IMR-90 (cell line): ENCODE measurements at regions not wholly inside any gene's neighbourhood (a gene's known extent, or its start where the extent isn't known, plus 50 kb on each side); places are given as distances from the start of the nearest gene placed in this dataset.

Experiments used
- ATAC-seq: fragments of 200-7000 bp; cut with Tn5 transposase; 2 replicates; pipeline ENCODE4 v1.9.1; 2020; ENCODE audit warnings: low read depth, mild to moderate bottlenecking, moderate library complexity
- BruUV-seq: library from RNA; stranded (reverse); fragments of 400-500 nt; replicated peaks from 2 replicates; lab custom pipeline; 2021; lab: Mats Ljungman, UMichigan
- CTCF ChIA-PET: fragments of 300-600 bp; formaldehyde crosslinking; extraction: SDS; loops from one replicate; lab custom pipeline; 2021; ENCODE audit warnings: antibody characterized with exemption; lab: Yijun Ruan, JAX
- POLR2A ChIA-PET: fragments of 300-600 bp; sonication (Branson Sonifier 250); formaldehyde crosslinking; loops from one replicate; lab custom pipeline; 2022; ENCODE audit warnings: antibody characterized with exemption; ENCODE audit not compliant: unreplicated experiment; lab: Charles Lee
- DNase-seq: peaks from one replicate; pipeline ENCODE4 v3.0.0; 2013
- H2AFZ ChIP-seq: replicated peaks from 2 replicates; pipeline ENCODE3; 2013; ENCODE audit warnings: low read length, mild to moderate bottlenecking; ENCODE audit not compliant: poor library complexity
- H2AK5ac ChIP-seq: 2 replicates; pipeline ENCODE4 v1.6.1; 2013; ENCODE audit warnings: low read depth, low read length, inconsistent platforms
- H2AK9ac ChIP-seq: replicated peaks from 2 replicates; pipeline ENCODE3; 2013; ENCODE audit warnings: mild to moderate bottlenecking, low read depth, low read length, moderate library complexity; ENCODE audit not compliant: poor library complexity
- H2BK120ac ChIP-seq: 2 replicates; pipeline ENCODE4 v1.6.1; 2013; ENCODE audit warnings: low read depth, low read length, inconsistent platforms
- H2BK15ac ChIP-seq: 3 replicates; pipeline ENCODE4 v1.6.1; 2013; ENCODE audit warnings: low read depth, low read length, inconsistent platforms
- H2BK20ac ChIP-seq: 2 replicates; pipeline ENCODE4 v1.6.1; 2013; ENCODE audit warnings: low read depth, mild to moderate bottlenecking, inconsistent platforms, low read length, moderate library complexity
- H2BK5ac ChIP-seq: 2 replicates; pipeline ENCODE4 v1.6.1; 2013; ENCODE audit warnings: mild to moderate bottlenecking, low read depth, low read length, inconsistent platforms; ENCODE audit not compliant: poor library complexity, severe bottlenecking
- H3K14ac ChIP-seq: replicated peaks from 2 replicates; pipeline ENCODE4 v1.6.1; 2013; ENCODE audit warnings: low read depth, low read length, inconsistent platforms
- H3K18ac ChIP-seq: 2 replicates; pipeline ENCODE4 v1.6.1; 2013; ENCODE audit warnings: low read depth, low read length, control low read depth
- H3K23ac ChIP-seq: 2 replicates; pipeline ENCODE4 v1.6.1; 2013; ENCODE audit warnings: low read depth, low read length, inconsistent platforms
- H3K27ac ChIP-seq: 2 replicates; pipeline ENCODE4 v1.5.1; 2013; ENCODE audit warnings: mild to moderate bottlenecking, control low read depth, low read length; ENCODE audit not compliant: insufficient read depth
- H3K27me3 ChIP-seq: 2 replicates; pipeline ENCODE4 v1.6.1; 2013; ENCODE audit warnings: low read length; ENCODE audit not compliant: control insufficient read depth, insufficient read depth
- H3K36me3 ChIP-seq: 2 replicates; pipeline ENCODE4 v1.6.1; 2013; ENCODE audit warnings: low read length, mixed read lengths; ENCODE audit not compliant: control insufficient read depth, insufficient read depth
- H3K4ac ChIP-seq: 2 replicates; pipeline ENCODE4 v1.6.1; 2013; ENCODE audit warnings: low read depth, low read length, inconsistent platforms
- H3K4me1 ChIP-seq: 2 replicates; pipeline ENCODE4 v1.6.1; 2013; ENCODE audit warnings: low read length, mixed read lengths; ENCODE audit not compliant: control insufficient read depth, insufficient read depth
- H3K4me2 ChIP-seq: 2 replicates; pipeline ENCODE4 v1.6.1; 2013; ENCODE audit warnings: low read depth, mild to moderate bottlenecking, control low read depth, low read length, moderate library complexity
- H3K4me3 ChIP-seq: 2 replicates; pipeline ENCODE4 v1.5.1; 2013; ENCODE audit warnings: low read depth, mild to moderate bottlenecking, control low read depth, low read length, moderate library complexity; ENCODE audit not compliant: insufficient read depth
- H3K56ac ChIP-seq: 2 replicates; pipeline ENCODE4 v1.6.1; 2013; ENCODE audit warnings: low read length, inconsistent platforms; ENCODE audit not compliant: insufficient read depth; ENCODE audit errors: extremely low read depth
- H3K79me1 ChIP-seq, 2 experiments: 2 replicates each; pipeline ENCODE4 v1.6.1; 2013; ENCODE audit warnings: low read length in 2 of 2, inconsistent platforms in 1 of 2, low read depth in 1 of 2
- H3K9ac ChIP-seq: 2 replicates; pipeline ENCODE4 v1.6.1; 2013; ENCODE audit warnings: low read depth, low read length, control low read depth
- H3K9me1 ChIP-seq: 2 replicates; pipeline ENCODE4 v1.6.1; 2013; ENCODE audit warnings: low read length, inconsistent platforms; ENCODE audit not compliant: insufficient read depth
- H3K9me3 ChIP-seq: 2 replicates; pipeline ENCODE4 v1.6.1; 2013; ENCODE audit warnings: low read length; ENCODE audit not compliant: control insufficient read depth, insufficient read depth
- H4K20me1 ChIP-seq: 2 replicates; pipeline ENCODE4 v1.6.1; 2013; ENCODE audit warnings: low read length, inconsistent platforms; ENCODE audit not compliant: insufficient read depth
- H4K5ac ChIP-seq: 2 replicates; pipeline ENCODE4 v1.6.1; 2013; ENCODE audit warnings: mild to moderate bottlenecking, low read depth, low read length, control low read depth
- H4K8ac ChIP-seq, 2 experiments: 2 replicates each; pipeline ENCODE4 v1.6.1; 2013; ENCODE audit warnings: low read depth in 2 of 2, low read length in 2 of 2, control low read depth in 1 of 2, inconsistent platforms in 1 of 2
- H4K91ac ChIP-seq: 2 replicates; pipeline ENCODE4 v1.6.1; 2013; ENCODE audit warnings: low read depth, low read length, inconsistent platforms; ENCODE audit not compliant: insufficient read depth
- BHLHE40 ChIP-seq: fragments of 150-350 bp; IDR thresholded peaks from 2 replicates; pipeline ENCODE4 v1.6.1; 2016; ENCODE audit warnings: mild to moderate bottlenecking, low read depth, low read length
- ELK1 ChIP-seq: fragments of 150-350 bp; IDR thresholded peaks from 2 replicates; pipeline ENCODE4 v1.6.1; 2016; ENCODE audit warnings: low read depth, mild to moderate bottlenecking, low read length, moderate library complexity, borderline replicate concordance
- FOS ChIP-seq: fragments of 150-350 bp; IDR thresholded peaks from 2 replicates; pipeline ENCODE4 v1.6.1; 2016; ENCODE audit warnings: low read depth, low read length
- MAFK ChIP-seq: IDR thresholded peaks from 2 replicates; pipeline ENCODE4 v1.6.1; 2012; ENCODE audit warnings: low read depth, low read length, improper control_type of control experiment
- MAZ ChIP-seq: IDR thresholded peaks from 2 replicates; pipeline ENCODE4 v1.6.1; 2012; ENCODE audit warnings: low read depth, mild to moderate bottlenecking, low read length, improper control_type of control experiment, moderate library complexity, borderline replicate concordance
- NFE2L2 ChIP-seq: fragments of 150-350 bp; IDR thresholded peaks from 2 replicates; pipeline ENCODE4 v1.6.1; 2016; ENCODE audit warnings: low read depth, mild to moderate bottlenecking, low read length
- RCOR1 ChIP-seq: IDR thresholded peaks from 2 replicates; pipeline ENCODE4 v1.6.1; 2012; ENCODE audit warnings: mild to moderate bottlenecking, low read length, improper control_type of control experiment; ENCODE audit not compliant: insufficient replicate concordance
- RFX5 ChIP-seq: IDR thresholded peaks from 2 replicates; pipeline ENCODE4 v1.8.0; 2012; ENCODE audit warnings: low read depth, mild to moderate bottlenecking, low read length, moderate library complexity
- SMC3 ChIP-seq: fragments of 150-350 bp; IDR thresholded peaks from 2 replicates; pipeline ENCODE4 v1.6.1; 2016; ENCODE audit warnings: low read depth, mild to moderate bottlenecking, antibody characterized with exemption, low read length, moderate library complexity
- USF2 ChIP-seq: fragments of 150-350 bp; IDR thresholded peaks from 2 replicates; pipeline ENCODE4 v1.6.1; 2017; ENCODE audit warnings: mild to moderate bottlenecking, antibody characterized with exemption, low read length, low read depth
- WGBS, 2 experiments: methylation state at CpG; one replicate each; pipeline versions ENCODE4 v1.1.5 to v1.1.7; 2013; ENCODE audit warnings: missing lambda C conversion rate in 2 of 2; ENCODE audit not compliant: insufficient read length in 1 of 2; ENCODE audit errors: extremely low coverage in 2 of 2; 5-methylcytosine and 5-hydroxymethylcytosine counted together
- dilution Hi-C: fragments of 300-500 bp; cut with HindIII; formaldehyde crosslinking; loops from one replicate; pipeline ENCODE4 v1.14.3; 2018; ENCODE audit warnings: low sequenced_read_pairs; ENCODE audit not compliant: unreplicated experiment
- in situ Hi-C: fragments of 300-500 bp; cut with MboI; formaldehyde crosslinking; loops from 3 replicates; pipeline ENCODE4 v1.14.3; 2019; ENCODE audit warnings: low sequenced_read_pairs, inconsistent platforms, mixed read lengths
- intact Hi-C: fragments of 100-400 bp; cut with micrococcal nuclease; formaldehyde crosslinking; loops from 2 replicates; pipeline ENCODE4 v1.10.0; 2022
- TF ChIP-seq, protein P1 (sequence below): conservative IDR thresholded peaks from 2 replicates; pipeline ENCODE4 v1.5.1; 2012; ENCODE audit warnings: mild to moderate bottlenecking, low read depth, low read length, improper control_type of control experiment

- TF ChIP-seq USF2, result no peak
- no peak for TF ChIP-seq MAZ
- TF ChIP-seq MAFK, result no peak
These were observed 166.5 kb upstream of the PPP1R2C start (continued) for GRCh38 chrX:42944381-42944998.

DNA sequence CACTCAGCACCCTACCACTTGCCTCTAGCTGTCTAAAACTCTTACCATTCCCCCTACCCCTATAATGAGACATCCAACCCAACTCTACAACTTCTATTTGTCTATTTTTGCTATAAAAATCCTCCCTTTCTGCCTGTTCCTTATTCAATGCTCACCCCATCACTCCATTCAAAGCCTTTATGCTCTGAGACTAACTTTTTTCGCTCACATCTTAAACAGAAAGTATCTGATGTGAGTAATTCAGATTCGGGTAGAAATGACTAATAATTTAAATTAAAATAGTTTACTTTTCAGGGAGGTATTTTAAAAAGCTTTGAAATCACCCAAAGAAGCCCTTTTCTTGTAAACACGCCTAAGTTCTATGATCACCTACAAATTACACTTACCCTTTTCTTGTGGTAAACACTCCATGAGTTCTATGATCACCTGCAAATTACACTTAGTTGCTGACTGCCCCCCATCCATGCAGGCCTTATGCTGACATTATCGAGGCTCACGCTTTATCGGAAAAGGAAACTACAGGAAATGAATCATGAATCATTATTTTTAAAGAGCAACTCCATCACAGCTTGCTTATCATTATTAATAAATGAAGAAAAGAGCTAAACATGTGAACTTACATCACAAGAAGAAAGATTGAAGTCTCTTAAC is 168.7 kb upstream of the PPP1R2C start:
- Histone ChIP-seq H4K5ac (no peak overlapping the region), H4K20me1 (no peaks in the 10 kb centered on the region), H3K4me1 (no peaks in the 10 kb centered on the region), H2BK20ac (no peak overlapping the region), H2AK9ac (no peak overlapping the region), H3K79me1 (no peaks in the 10 kb centered on the region), H2BK5ac (no peak overlapping the region), H3K4me3 (no peak overlapping the region), H3K9me1 (no peaks in the 10 kb centered on the region), H2BK15ac (no peak overlapping the region), H3K56ac (no peak overlapping the region), H3K9ac (no peak overlapping the region), H4K8ac (no peak overlapping the region), H3K4me2 (no peak overlapping the region), H3K14ac (no peak overlapping the region), H3K9me3 (no peaks in the 10 kb centered on the region), H3K4ac (no peak overlapping the region), H3K36me3 (no peaks in the 10 kb centered on the region), H2BK120ac (no peak overlapping the region), H2AK5ac (no peak overlapping the region), H3K18ac (no peak overlapping the region), H3K27ac (no peak overlapping the region), H3K27me3 (peaks cover 2% of the 10 kb centered on the region), H4K91ac (no peak overlapping the region), H3K23ac (no peak overlapping the region), H2AFZ (no peak overlapping the region)
- POLR2A ChIA-PET, result no interaction called here
- no TSS peak for BruUV-seq
- ATAC-seq (no peak), DNase-seq (no peak)
- CTCF ChIA-PET, result no interaction called here
- intact Hi-C loops (no loop called here), dilution Hi-C loops (no loop called here), in situ Hi-C loops (no loop called here)
- WGBS, 2 experiments, result no CpG with 5 or more reads among the region's 6 CpGs
- no peak for TF ChIP-seq FOS
- TF ChIP-seq BHLHE40, result no peak
- no peak for TF ChIP-seq USF2
- TF ChIP-seq NFE2L2, result no peak
- no peak for TF ChIP-seq ELK1
- TF ChIP-seq, protein P1, sequence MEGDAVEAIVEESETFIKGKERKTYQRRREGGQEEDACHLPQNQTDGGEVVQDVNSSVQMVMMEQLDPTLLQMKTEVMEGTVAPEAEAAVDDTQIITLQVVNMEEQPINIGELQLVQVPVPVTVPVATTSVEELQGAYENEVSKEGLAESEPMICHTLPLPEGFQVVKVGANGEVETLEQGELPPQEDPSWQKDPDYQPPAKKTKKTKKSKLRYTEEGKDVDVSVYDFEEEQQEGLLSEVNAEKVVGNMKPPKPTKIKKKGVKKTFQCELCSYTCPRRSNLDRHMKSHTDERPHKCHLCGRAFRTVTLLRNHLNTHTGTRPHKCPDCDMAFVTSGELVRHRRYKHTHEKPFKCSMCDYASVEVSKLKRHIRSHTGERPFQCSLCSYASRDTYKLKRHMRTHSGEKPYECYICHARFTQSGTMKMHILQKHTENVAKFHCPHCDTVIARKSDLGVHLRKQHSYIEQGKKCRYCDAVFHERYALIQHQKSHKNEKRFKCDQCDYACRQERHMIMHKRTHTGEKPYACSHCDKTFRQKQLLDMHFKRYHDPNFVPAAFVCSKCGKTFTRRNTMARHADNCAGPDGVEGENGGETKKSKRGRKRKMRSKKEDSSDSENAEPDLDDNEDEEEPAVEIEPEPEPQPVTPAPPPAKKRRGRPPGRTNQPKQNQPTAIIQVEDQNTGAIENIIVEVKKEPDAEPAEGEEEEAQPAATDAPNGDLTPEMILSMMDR, result no peak
- TF ChIP-seq SMC3, result no peak
- TF ChIP-seq RFX5, result no peak
- TF ChIP-seq RCOR1, result no peak
